SK-N-SH (cell line): ENCODE measurements at regions not wholly inside any gene's neighbourhood (a gene's known extent, or its start where the extent isn't known, plus 50 kb on each side); places are given as distances from the start of the nearest gene placed in this dataset.
"Not testable (repeated sequence)": the region's sequence is repeated elsewhere in the genome, so short reads cannot be mapped to it uniquely, and the experiment has no call there.

Experiments
- CTCF ChIA-PET: fragments of 300-600, 350-600 bp; formaldehyde crosslinking; extraction: SDS; loops from one replicate; lab custom pipeline; 2021; lab: Yijun Ruan, JAX
- POLR2A ChIA-PET: fragments of 350-600 bp; sonication (Branson Sonifier 250); formaldehyde crosslinking; extraction: SDS; loops from one replicate; lab custom pipeline; 2020; ENCODE audit warnings: antibody characterized with exemption, inconsistent platforms; lab: Yijun Ruan, JAX
- DNase-seq: peaks from one replicate; pipeline ENCODE4 v3.0.0; 2012
- H2AFZ ChIP-seq: fragments of 200-600 bp; sonication (generic); 2 replicates; pipeline ENCODE4 v1.8.1; 2016; ENCODE audit warnings: antibody characterized with exemption, mild to moderate bottlenecking, low read depth
- H3F3A ChIP-seq: fragments of 200-600 bp; sonication (generic); replicated peaks from 2 replicates; pipeline ENCODE3; 2016; ENCODE audit warnings: antibody characterized with exemption, mild to moderate bottlenecking; ENCODE audit not compliant: insufficient read depth
- H3K27ac ChIP-seq, 2 experiments: fragments of 200-500 bp in 1 of 2; fragments of 200-600 bp in 1 of 2; sonication (Bioruptor generic) in 1 of 2; sonication (generic), shearing (Covaris generic) in 1 of 2; 2 replicates each; pipeline versions ENCODE4 v1.5.1 to v1.6.1; 2014 to 2016; ENCODE audit warnings: low read depth in 2 of 2, inconsistent platforms in 1 of 2, low read length in 1 of 2, mild to moderate bottlenecking in 1 of 2, mixed read lengths in 1 of 2
- H3K27me3 ChIP-seq: fragments of 200-600 bp; sonication (generic), shearing (Covaris generic); 2 replicates; pipeline ENCODE4 v1.6.1; 2016; ENCODE audit warnings: mixed run types; ENCODE audit not compliant: insufficient read depth
- H3K36me3 ChIP-seq, 2 experiments: fragments of 200-500 bp in 1 of 2; fragments of 200-600 bp in 1 of 2; sonication (Bioruptor generic) in 1 of 2; sonication (generic) in 1 of 2; replicated peaks in 1 of 2; 2 replicates each; pipeline versions ENCODE3 to v1.5.1; 2014 to 2016; ENCODE audit warnings: low read length in 1 of 2, mild to moderate bottlenecking in 1 of 2; ENCODE audit not compliant: insufficient read depth in 2 of 2, control insufficient read depth in 1 of 2
- H3K4me1 ChIP-seq, 2 experiments: fragments of 200-500 bp in 1 of 2; fragments of 200-600 bp in 1 of 2; sonication (Bioruptor generic) in 1 of 2; sonication (generic), shearing (Covaris generic) in 1 of 2; 2 replicates each; pipeline versions ENCODE4 v1.5.1 to v1.6.1; 2014 to 2016; ENCODE audit warnings: low read depth in 1 of 2, low read length in 1 of 2, mixed run types in 1 of 2; ENCODE audit not compliant: insufficient read depth in 2 of 2, control insufficient read depth in 1 of 2
- H3K4me2 ChIP-seq: fragments of 200-600 bp; sonication (generic), shearing (Covaris generic); 2 replicates; pipeline ENCODE4 v1.6.1; 2017; ENCODE audit warnings: mixed run types
- H3K4me3 ChIP-seq, 2 experiments: fragments of 200-500 bp in 1 of 2; fragments of 200-600 bp in 1 of 2; sonication (Bioruptor generic) in 1 of 2; sonication (generic), shearing (Covaris generic) in 1 of 2; 2 replicates each; pipeline versions ENCODE4 v1.5.1 to v1.8.1; 2014 to 2016; ENCODE audit warnings: low read depth in 2 of 2, inconsistent platforms in 1 of 2, low read length in 1 of 2, mild to moderate bottlenecking in 1 of 2, mixed read lengths in 1 of 2, moderate library complexity in 1 of 2
- H3K79me2 ChIP-seq: fragments of 200-600 bp; sonication (generic); 2 replicates; pipeline ENCODE4 v1.8.1; 2017; ENCODE audit warnings: mild to moderate bottlenecking; ENCODE audit not compliant: insufficient read depth
- H3K9ac ChIP-seq: fragments of 200-600 bp; sonication (generic); 2 replicates; pipeline ENCODE4 v1.6.1; 2017; ENCODE audit warnings: mixed run types
- H3K9me2 ChIP-seq: fragments of 200-600 bp; sonication (generic); 2 replicates; pipeline ENCODE4 v1.6.1; 2017; ENCODE audit warnings: mixed run types
- H3K9me3 ChIP-seq: fragments of 200-600 bp; sonication (generic); 2 replicates; pipeline ENCODE4 v1.6.1; 2017; ENCODE audit warnings: mixed run types, mild to moderate bottlenecking, moderate library complexity
- H4K20me1 ChIP-seq: fragments of 200-600 bp; sonication (generic); 2 replicates; pipeline ENCODE4 v1.6.1; 2017; ENCODE audit warnings: mild to moderate bottlenecking, mixed run types; ENCODE audit not compliant: insufficient read depth
- ELF1 ChIP-seq: IDR thresholded peaks from 2 replicates; pipeline ENCODE4 v1.4.0; 2012
- FOXM1 ChIP-seq: IDR thresholded peaks from 2 replicates; pipeline ENCODE4 v1.4.0; 2012; ENCODE audit warnings: low read depth, mild to moderate bottlenecking
- GATA2 ChIP-seq: sonication (generic); formaldehyde crosslinking; IDR thresholded peaks from 2 replicates; pipeline ENCODE4 v1.5.0; 2020; ENCODE audit warnings: mild to moderate bottlenecking, missing genetic modification reagents
- JUND ChIP-seq: IDR thresholded peaks from 2 replicates; pipeline ENCODE4 v1.4.0; 2012
- MXI1 ChIP-seq: IDR thresholded peaks from 2 replicates; pipeline ENCODE4 v1.6.1; 2012; ENCODE audit warnings: mild to moderate bottlenecking, low read depth, low read length, improper control_type of control experiment
- NFIC ChIP-seq: IDR thresholded peaks from 2 replicates; pipeline ENCODE4 v1.4.0; 2012; ENCODE audit warnings: borderline replicate concordance
- POLR2AphosphoS5 ChIP-seq: IDR thresholded peaks from 2 replicates; pipeline ENCODE4 v1.6.1; 2012; ENCODE audit warnings: low read depth, low read length
- RFX5 ChIP-seq: IDR thresholded peaks from 2 replicates; pipeline ENCODE4 v1.6.1; 2012; ENCODE audit warnings: mild to moderate bottlenecking, improper control_type of control experiment, low read length
- RXRA ChIP-seq: IDR thresholded peaks from 2 replicates; pipeline ENCODE4 v1.4.0; 2012; ENCODE audit warnings: low read depth, mild to moderate bottlenecking, borderline replicate concordance
- SIN3A ChIP-seq: IDR thresholded peaks from 2 replicates; pipeline ENCODE4 v1.6.1; 2012; ENCODE audit warnings: low read depth, mild to moderate bottlenecking, low read length, moderate library complexity, borderline replicate concordance
- SMC3 ChIP-seq: IDR thresholded peaks from 2 replicates; pipeline ENCODE4 v1.6.1; 2012; ENCODE audit warnings: low read depth, low read length, improper control_type of control experiment
- TCF12 ChIP-seq: IDR thresholded peaks from 2 replicates; pipeline ENCODE4 v1.4.0; 2012
- YY1 ChIP-seq: IDR thresholded peaks from 2 replicates; pipeline ENCODE4 v1.4.0; 2012; ENCODE audit warnings: low read depth, mild to moderate bottlenecking
- WGBS: methylation state at CpG from one replicate; pipeline ENCODE4 v1.1.6; 2017; ENCODE audit warnings: low lambda C conversion rate; 5-methylcytosine and 5-hydroxymethylcytosine counted together
- TF ChIP-seq, protein P1 (sequence below): IDR thresholded peaks from 2 replicates; pipeline ENCODE4 v1.4.0; 2012; ENCODE audit warnings: low read depth, borderline replicate concordance
- TF ChIP-seq, protein P2 (sequence below): fragments of 200-600 bp; sonication (generic); IDR thresholded peaks from 2 replicates; pipeline ENCODE4 v1.6.1; 2017; ENCODE audit warnings: antibody characterized with exemption, mild to moderate bottlenecking, moderate library complexity

DNA sequence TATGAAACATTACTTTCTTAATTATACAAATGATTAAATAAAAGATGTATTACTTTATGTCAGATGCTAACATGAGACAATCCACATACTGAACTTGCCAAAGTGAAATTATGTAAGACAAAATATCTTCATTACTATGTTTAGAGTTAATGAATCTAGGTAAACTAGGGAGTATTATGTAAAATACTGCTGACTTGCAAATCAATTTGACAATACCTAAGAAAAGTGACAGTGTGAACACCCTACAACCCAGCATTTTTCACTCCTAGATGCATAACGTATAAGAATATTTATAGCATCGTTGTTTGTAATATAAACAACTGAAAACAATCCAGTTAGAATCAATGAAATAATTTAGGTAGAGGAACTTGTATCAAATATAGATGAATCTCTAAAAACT is 546.3 kb downstream of the MAGEB5 start:
- H3F3A ChIP-seq, result no peaks in the 10 kb centered on the region
- CTCF ChIA-PET, result no interaction called here

DNA sequence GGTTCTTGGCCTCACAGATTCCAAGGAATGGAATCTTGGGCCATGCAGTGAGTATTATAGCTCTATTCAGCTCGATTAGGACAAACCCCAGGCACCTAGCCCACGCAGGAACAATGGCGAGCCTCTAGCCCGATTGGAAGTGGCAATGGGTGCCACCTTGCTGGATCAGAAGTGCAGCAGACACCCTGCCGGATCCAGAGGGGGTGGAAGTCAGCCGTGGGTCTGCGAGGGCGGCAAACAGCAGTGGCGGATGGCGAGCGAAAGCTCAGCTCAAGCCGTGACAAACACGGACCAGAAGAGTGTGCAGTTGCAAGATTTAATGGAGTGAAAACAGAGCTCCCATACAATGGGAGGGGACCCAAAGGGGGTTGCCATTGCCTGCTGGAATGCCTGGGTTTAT is 539.8 kb downstream of the MAGEB5 start:
- POLR2A ChIA-PET, H3K9ac ChIP-seq, H3K79me2 ChIP-seq, H3K4me1 ChIP-seq, H3K27ac ChIP-seq, H2AFZ ChIP-seq, DNase-seq, H4K20me1 ChIP-seq, H3K27me3 ChIP-seq, H3K4me3 ChIP-seq, H3K4me2 ChIP-seq, H3F3A ChIP-seq, H3K9me3 ChIP-seq, H3K36me3 ChIP-seq, H3K9me2 ChIP-seq: not testable (repeated sequence)
- CTCF ChIA-PET, result interaction anchor here (1.0 kb wide), 1 partner anchor 20 kb away, joined by 3 read pairs; no protein-coding TSS in a partner anchor
- WGBS, result 23% methylated on average over 13 of the region's 13 CpGs

More for the DNA sequence above, 546.3 kb downstream of the MAGEB5 start:
- no peaks in the 10 kb centered on the region for H3K27me3 ChIP-seq
- H3K79me2 ChIP-seq, result no peaks in the 10 kb centered on the region; the same call in 1 of the 2 replicates
- no peak overlapping the region for H3K27ac ChIP-seq
- no peak overlapping the region for H2AFZ ChIP-seq
- DNase-seq, result no peak
- H3K9me3 ChIP-seq, result no peaks in the 10 kb centered on the region
- no peaks in the 10 kb centered on the region for H3K9me2 ChIP-seq
- POLR2A ChIA-PET, result no interaction called here
- no peak overlapping the region for H3K4me2 ChIP-seq
- 1% methylated on average over 2 of the region's 2 CpGs for WGBS
- no peak overlapping the region for H3K4me3 ChIP-seq
- no peaks in the 10 kb centered on the region for H4K20me1 ChIP-seq
- no peak for TF ChIP-seq POLR2AphosphoS5
- no peak for TF ChIP-seq NFIC
- TF ChIP-seq ELF1, result no peak
- TF ChIP-seq GATA2 (CRISPR knock-in tag), result no peak
- TF ChIP-seq FOXM1, result no peak
- TF ChIP-seq SIN3A, result no peak
- TF ChIP-seq, protein P1, sequence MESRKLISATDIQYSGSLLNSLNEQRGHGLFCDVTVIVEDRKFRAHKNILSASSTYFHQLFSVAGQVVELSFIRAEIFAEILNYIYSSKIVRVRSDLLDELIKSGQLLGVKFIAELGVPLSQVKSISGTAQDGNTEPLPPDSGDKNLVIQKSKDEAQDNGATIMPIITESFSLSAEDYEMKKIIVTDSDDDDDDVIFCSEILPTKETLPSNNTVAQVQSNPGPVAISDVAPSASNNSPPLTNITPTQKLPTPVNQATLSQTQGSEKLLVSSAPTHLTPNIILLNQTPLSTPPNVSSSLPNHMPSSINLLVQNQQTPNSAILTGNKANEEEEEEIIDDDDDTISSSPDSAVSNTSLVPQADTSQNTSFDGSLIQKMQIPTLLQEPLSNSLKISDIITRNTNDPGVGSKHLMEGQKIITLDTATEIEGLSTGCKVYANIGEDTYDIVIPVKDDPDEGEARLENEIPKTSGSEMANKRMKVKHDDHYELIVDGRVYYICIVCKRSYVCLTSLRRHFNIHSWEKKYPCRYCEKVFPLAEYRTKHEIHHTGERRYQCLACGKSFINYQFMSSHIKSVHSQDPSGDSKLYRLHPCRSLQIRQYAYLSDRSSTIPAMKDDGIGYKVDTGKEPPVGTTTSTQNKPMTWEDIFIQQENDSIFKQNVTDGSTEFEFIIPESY, result no peak
- H3K9ac ChIP-seq, result no peak overlapping the region
- no peaks in the 10 kb centered on the region for H3K36me3 ChIP-seq
- H3K4me1 ChIP-seq, result no peaks in the 10 kb centered on the region

DNA sequence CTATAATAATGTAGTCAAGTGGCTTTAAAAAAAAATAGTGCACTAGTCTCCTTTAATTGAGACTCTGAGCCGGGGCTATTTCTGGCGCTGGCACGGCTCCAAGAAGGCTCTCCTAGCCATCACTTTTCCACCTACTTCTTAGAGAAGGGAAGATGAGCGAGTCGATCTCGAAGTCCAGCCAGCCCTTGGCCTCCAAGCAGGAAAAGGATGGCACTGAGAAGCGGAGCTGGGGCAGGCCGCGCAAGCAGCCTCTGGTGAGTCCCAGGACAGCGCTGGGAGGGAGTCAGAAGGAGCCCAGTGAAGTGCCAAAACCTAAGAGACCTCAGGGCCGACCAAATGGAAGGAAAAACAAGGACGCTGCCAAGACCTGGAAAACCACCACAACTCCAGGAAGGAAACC is 531.9 kb downstream of the MAGEB5 start:
- Histone ChIP-seq H3K27ac (no peak overlapping the region), H3K4me2 (no peak overlapping the region), H2AFZ (no peak overlapping the region), H3K4me1 (no peaks in the 10 kb centered on the region), H3K36me3 (no peaks in the 10 kb centered on the region), H3K9ac (no peak overlapping the region), H3K27me3 (no peaks in the 10 kb centered on the region), H3K9me3 (no peaks in the 10 kb centered on the region), H3K9me2 (no peaks in the 10 kb centered on the region), H3K4me3 (no peak overlapping the region), H4K20me1 (no peaks in the 10 kb centered on the region), H3F3A (no peaks in the 10 kb centered on the region), H3K79me2 (no peaks in the 10 kb centered on the region)
- DNase-seq, result no peak
- TF ChIP-seq YY1 (no peak), MXI1 (no peak), JUND (no peak), SMC3 (no peak), FOXM1 (no peak), RFX5 (no peak), TCF12 (no peak), RXRA (no peak)
- TF ChIP-seq, protein P2, sequence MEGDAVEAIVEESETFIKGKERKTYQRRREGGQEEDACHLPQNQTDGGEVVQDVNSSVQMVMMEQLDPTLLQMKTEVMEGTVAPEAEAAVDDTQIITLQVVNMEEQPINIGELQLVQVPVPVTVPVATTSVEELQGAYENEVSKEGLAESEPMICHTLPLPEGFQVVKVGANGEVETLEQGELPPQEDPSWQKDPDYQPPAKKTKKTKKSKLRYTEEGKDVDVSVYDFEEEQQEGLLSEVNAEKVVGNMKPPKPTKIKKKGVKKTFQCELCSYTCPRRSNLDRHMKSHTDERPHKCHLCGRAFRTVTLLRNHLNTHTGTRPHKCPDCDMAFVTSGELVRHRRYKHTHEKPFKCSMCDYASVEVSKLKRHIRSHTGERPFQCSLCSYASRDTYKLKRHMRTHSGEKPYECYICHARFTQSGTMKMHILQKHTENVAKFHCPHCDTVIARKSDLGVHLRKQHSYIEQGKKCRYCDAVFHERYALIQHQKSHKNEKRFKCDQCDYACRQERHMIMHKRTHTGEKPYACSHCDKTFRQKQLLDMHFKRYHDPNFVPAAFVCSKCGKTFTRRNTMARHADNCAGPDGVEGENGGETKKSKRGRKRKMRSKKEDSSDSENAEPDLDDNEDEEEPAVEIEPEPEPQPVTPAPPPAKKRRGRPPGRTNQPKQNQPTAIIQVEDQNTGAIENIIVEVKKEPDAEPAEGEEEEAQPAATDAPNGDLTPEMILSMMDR, result no peak
- WGBS, result 11% methylated on average over 11 of the region's 12 CpGs
- POLR2A ChIA-PET, result no interaction called here
- CTCF ChIA-PET, result no interaction called here
